ENCODE measurements at regions not wholly inside any gene's neighbourhood (a gene's known extent, or its start where the extent isn't known, plus 50 kb on each side); places are given as distances from the start of the nearest gene placed in this dataset.

DNA sequence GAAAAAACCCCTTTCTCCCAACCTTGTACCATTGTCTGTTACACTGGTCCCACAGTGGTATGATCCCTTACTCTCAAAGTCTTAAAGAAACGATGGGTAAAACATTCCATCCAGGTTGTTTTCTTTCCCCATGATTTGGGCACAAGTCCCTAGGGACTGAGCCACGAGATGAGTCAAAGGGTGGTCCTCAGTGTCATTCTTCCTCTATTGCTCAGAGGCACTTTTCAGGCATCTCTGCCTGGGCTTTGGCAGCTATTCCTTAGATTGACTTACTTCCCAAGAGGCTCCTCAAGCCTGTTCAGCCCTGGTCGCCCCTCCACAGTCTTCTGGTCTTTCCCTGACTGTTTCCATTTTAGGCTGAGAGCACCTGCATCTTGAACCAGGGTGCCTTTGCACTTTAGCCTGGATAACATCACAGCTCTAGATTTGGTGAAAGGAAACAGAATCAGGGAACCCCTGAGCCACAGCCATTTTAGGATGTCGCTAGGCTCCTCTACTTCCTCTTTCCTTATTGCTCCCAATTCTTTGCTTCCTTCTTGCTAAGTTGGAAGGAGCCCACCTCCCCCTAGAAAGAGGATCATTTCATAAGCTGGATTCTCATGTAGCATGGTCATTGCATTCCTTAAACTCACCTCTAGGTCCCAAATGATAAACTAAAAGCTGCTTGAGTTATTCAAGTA is 131.0 kb upstream of the TPRG1 start:
- H3K4me1 Mint-ChIP-seq = 0 out of 2 replicates have a peak, but pooled peaks cover 2% of the 10 kb centered on the region
- H3K27me3 Mint-ChIP-seq (ENCODE audit: low read depth) = no peaks in the 10 kb centered on the region
- H3K36me3 Mint-ChIP-seq = no peaks in the 10 kb centered on the region
- POLR2A ChIA-PET = no interaction called here
- DNase-seq (ENCODE audit: low spot score) = no peak
- no peak overlapping the region for H3K4me3 Mint-ChIP-seq
- ATAC-seq = no peak
- CTCF ChIA-PET = interaction anchor here (0.5 to 2.3 kb wide), 25 partner anchors 7 to 1830 kb away, joined by 3 to 18 read pairs (median 5); no protein-coding TSS in a partner anchor
- H3K9me3 Mint-ChIP-seq = peaks cover 4% of the 10 kb centered on the region
- no peak overlapping the region for H3K27ac Mint-ChIP-seq
- TF ChIP-seq, protein P1, sequence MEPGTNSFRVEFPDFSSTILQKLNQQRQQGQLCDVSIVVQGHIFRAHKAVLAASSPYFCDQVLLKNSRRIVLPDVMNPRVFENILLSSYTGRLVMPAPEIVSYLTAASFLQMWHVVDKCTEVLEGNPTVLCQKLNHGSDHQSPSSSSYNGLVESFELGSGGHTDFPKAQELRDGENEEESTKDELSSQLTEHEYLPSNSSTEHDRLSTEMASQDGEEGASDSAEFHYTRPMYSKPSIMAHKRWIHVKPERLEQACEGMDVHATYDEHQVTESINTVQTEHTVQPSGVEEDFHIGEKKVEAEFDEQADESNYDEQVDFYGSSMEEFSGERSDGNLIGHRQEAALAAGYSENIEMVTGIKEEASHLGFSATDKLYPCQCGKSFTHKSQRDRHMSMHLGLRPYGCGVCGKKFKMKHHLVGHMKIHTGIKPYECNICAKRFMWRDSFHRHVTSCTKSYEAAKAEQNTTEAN (CRISPR knock-in tag; IDR thresholded peaks at IDR 0.05) = no peak

DNA sequence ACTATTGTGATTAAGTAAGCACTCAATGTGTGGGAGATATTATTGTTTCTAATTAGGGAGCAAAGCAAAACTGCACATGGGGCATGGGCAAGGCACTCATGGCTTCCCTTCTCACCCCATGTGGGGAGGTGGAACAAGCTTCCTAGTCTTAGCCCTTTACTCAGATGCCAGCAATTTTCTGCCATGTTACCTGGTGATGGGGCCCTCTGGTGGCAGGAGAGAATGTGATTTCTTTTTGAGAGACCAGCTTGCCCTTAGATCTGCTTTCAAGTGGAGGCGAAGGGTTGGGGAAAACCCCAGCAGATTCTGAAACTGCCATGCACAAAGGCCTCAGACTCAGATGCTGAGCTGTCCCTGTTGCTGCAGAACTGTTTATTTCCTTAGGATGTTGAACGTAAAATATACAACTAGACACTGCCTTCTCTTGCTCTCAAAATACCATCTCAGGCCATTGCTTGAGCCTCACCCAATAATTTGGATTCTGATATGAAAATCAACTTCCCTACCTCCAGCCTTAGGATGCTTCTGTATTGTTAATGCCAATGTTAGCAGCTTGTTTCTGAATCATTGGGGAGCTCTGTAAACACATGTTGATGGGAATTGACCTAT is 130.2 kb upstream of the TPRG1 start:
- no peak for TF ChIP-seq NR1H2 (CRISPR knock-in tag; IDR thresholded peaks at IDR 0.05)
- TF ChIP-seq, protein P2, sequence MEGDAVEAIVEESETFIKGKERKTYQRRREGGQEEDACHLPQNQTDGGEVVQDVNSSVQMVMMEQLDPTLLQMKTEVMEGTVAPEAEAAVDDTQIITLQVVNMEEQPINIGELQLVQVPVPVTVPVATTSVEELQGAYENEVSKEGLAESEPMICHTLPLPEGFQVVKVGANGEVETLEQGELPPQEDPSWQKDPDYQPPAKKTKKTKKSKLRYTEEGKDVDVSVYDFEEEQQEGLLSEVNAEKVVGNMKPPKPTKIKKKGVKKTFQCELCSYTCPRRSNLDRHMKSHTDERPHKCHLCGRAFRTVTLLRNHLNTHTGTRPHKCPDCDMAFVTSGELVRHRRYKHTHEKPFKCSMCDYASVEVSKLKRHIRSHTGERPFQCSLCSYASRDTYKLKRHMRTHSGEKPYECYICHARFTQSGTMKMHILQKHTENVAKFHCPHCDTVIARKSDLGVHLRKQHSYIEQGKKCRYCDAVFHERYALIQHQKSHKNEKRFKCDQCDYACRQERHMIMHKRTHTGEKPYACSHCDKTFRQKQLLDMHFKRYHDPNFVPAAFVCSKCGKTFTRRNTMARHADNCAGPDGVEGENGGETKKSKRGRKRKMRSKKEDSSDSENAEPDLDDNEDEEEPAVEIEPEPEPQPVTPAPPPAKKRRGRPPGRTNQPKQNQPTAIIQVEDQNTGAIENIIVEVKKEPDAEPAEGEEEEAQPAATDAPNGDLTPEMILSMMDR (IDR thresholded peaks at IDR 0.05) = peak; percentile 40; the same call in 1 of the 2 replicates
- no peak for TF ChIP-seq ZNF317 (CRISPR knock-in tag; IDR thresholded peaks at IDR 0.05; ENCODE audit: borderline replicate concordance, low read depth)
- TF ChIP-seq SOX15 (CRISPR knock-in tag; IDR thresholded peaks at IDR 0.05) = no peak
- TF ChIP-seq, protein P3, sequence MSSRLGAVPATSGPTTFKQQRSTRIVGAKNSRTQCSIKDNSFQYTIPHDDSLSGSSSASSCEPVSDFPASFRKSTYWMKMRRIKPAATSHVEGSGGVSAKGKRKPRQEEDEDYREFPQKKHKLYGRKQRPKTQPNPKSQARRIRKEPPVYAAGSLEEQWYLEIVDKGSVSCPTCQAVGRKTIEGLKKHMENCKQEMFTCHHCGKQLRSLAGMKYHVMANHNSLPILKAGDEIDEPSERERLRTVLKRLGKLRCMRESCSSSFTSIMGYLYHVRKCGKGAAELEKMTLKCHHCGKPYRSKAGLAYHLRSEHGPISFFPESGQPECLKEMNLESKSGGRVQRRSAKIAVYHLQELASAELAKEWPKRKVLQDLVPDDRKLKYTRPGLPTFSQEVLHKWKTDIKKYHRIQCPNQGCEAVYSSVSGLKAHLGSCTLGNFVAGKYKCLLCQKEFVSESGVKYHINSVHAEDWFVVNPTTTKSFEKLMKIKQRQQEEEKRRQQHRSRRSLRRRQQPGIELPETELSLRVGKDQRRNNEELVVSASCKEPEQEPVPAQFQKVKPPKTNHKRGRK (CRISPR knock-in tag; IDR thresholded peaks at IDR 0.05; ENCODE audit: borderline replicate concordance) = no peak
- no peak for TF ChIP-seq KAT7 (CRISPR knock-in tag; IDR thresholded peaks at IDR 0.05; ENCODE audit: borderline replicate concordance)

DNA sequence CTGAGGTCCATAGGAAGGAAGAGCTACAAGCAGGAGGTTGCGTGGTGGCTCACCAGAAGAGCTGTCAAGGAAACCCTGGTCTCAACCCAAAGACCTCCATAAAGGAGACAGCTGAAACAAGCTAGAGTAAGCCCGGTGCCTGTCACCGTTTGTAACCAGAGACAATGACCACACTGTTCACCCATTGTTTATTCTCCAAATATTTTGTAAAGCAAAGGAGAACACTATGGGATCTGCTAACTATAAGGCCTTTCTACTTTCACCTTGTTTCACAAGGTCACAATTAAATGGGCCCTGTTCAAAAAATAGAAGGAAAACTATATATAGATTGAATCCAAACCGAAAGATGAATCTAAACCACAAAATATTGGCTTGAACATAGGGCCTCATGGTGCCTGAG is 128.9 kb upstream of the TPRG1 start:
- ATAC-seq (no peak), DNase-seq (ENCODE audit: low spot score) (no peak)
- Mint-ChIP-seq H3K36me3 (no peaks in the 10 kb centered on the region), H3K27me3 (ENCODE audit: low read depth) (no peaks in the 10 kb centered on the region), H3K4me1 (0 out of 2 replicates have a peak, but pooled peaks cover 2% of the 10 kb centered on the region), H3K4me3 (no peak overlapping the region), H3K27ac (no peak overlapping the region), H3K9me3 (no peaks in the 10 kb centered on the region)
- CTCF ChIA-PET = interaction anchor here (1.4 to 2.3 kb wide), 2 partner anchors 88 to 153 kb away, joined by 3 to 18 read pairs; no protein-coding TSS in a partner anchor
- POLR2A ChIA-PET = no interaction called here
- TF ChIP-seq, protein P4, sequence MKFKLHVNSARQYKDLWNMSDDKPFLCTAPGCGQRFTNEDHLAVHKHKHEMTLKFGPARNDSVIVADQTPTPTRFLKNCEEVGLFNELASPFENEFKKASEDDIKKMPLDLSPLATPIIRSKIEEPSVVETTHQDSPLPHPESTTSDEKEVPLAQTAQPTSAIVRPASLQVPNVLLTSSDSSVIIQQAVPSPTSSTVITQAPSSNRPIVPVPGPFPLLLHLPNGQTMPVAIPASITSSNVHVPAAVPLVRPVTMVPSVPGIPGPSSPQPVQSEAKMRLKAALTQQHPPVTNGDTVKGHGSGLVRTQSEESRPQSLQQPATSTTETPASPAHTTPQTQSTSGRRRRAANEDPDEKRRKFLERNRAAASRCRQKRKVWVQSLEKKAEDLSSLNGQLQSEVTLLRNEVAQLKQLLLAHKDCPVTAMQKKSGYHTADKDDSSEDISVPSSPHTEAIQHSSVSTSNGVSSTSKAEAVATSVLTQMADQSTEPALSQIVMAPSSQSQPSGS (CRISPR knock-in tag; IDR thresholded peaks at IDR 0.05; ENCODE audit: borderline replicate concordance, low read depth) = no peak
- TF ChIP-seq KAT7 (CRISPR knock-in tag; IDR thresholded peaks at IDR 0.05; ENCODE audit: borderline replicate concordance) (no peak), ZNF263 (CRISPR knock-in tag; IDR thresholded peaks at IDR 0.05; ENCODE audit: low read depth) (no peak), MYBL2 (CRISPR knock-in tag; IDR thresholded peaks at IDR 0.05) (no peak), IRF2 (CRISPR knock-in tag; IDR thresholded peaks at IDR 0.05; ENCODE audit: borderline replicate concordance, low read depth) (no peak), GABPB1 (CRISPR knock-in tag; IDR thresholded peaks at IDR 0.05) (no peak), TCF7 (CRISPR knock-in tag; IDR thresholded peaks at IDR 0.05; ENCODE audit: low read depth) (no peak), ZNF396 (CRISPR knock-in tag; IDR thresholded peaks at IDR 0.05; ENCODE audit: borderline replicate concordance) (no peak), ZNF121 (CRISPR knock-in tag; IDR thresholded peaks at IDR 0.05) (no peak), NR2C2 (CRISPR knock-in tag; IDR thresholded peaks at IDR 0.05) (no peak), ZNF416 (CRISPR knock-in tag; IDR thresholded peaks at IDR 0.05) (no peak), RORB (CRISPR knock-in tag; IDR thresholded peaks at IDR 0.05) (no peak), RELA (CRISPR knock-in tag; IDR thresholded peaks at IDR 0.05; ENCODE audit: borderline replicate concordance) (no peak)
- TF ChIP-seq, protein P5, sequence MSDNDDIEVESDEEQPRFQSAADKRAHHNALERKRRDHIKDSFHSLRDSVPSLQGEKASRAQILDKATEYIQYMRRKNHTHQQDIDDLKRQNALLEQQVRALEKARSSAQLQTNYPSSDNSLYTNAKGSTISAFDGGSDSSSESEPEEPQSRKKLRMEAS (CRISPR knock-in tag; IDR thresholded peaks at IDR 0.05) = no peak
- TF ChIP-seq, protein P6, sequence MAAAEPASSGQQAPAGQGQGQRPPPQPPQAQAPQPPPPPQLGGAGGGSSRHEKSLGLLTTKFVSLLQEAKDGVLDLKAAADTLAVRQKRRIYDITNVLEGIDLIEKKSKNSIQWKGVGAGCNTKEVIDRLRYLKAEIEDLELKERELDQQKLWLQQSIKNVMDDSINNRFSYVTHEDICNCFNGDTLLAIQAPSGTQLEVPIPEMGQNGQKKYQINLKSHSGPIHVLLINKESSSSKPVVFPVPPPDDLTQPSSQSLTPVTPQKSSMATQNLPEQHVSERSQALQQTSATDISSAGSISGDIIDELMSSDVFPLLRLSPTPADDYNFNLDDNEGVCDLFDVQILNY (CRISPR knock-in tag; IDR thresholded peaks at IDR 0.05) = no peak
- TF ChIP-seq, protein P7, sequence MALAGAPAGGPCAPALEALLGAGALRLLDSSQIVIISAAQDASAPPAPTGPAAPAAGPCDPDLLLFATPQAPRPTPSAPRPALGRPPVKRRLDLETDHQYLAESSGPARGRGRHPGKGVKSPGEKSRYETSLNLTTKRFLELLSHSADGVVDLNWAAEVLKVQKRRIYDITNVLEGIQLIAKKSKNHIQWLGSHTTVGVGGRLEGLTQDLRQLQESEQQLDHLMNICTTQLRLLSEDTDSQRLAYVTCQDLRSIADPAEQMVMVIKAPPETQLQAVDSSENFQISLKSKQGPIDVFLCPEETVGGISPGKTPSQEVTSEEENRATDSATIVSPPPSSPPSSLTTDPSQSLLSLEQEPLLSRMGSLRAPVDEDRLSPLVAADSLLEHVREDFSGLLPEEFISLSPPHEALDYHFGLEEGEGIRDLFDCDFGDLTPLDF (CRISPR knock-in tag; IDR thresholded peaks at IDR 0.05) = no peak

More for the DNA sequence above, 130.2 kb upstream of the TPRG1 start:
- no peaks in the 10 kb centered on the region for H3K27me3 Mint-ChIP-seq (ENCODE audit: low read depth)
- H3K4me1 Mint-ChIP-seq = 0 out of 2 replicates have a peak, but pooled peaks cover 2% of the 10 kb centered on the region
- CTCF ChIA-PET = interaction anchor here (0.5 to 2.3 kb wide), 31 partner anchors 8 to 1305 kb away, joined by 3 to 18 read pairs (median 4); no protein-coding TSS in a partner anchor
- DNase-seq (ENCODE audit: low spot score) = peak; percentile 67
- peak; percentile 96 for ATAC-seq
- no peaks in the 10 kb centered on the region for H3K36me3 Mint-ChIP-seq
- POLR2A ChIA-PET = interaction anchor here (0.5 kb wide), 1 partner anchor 1059 kb away, joined by 6 read pairs; no protein-coding TSS in a partner anchor
- H3K4me3 Mint-ChIP-seq = no peak overlapping the region
- H3K9me3 Mint-ChIP-seq = no peaks in the 10 kb centered on the region
- no peak overlapping the region for H3K27ac Mint-ChIP-seq

All from WTC11 (cell line).